Neural cell (in vitro differentiated cells): ENCODE measurements at regions not wholly inside any gene's neighbourhood (a gene's known extent, or its start where the extent isn't known, plus 50 kb on each side); places are given as distances from the start of the nearest gene placed in this dataset.

Experiments
- H2AFZ ChIP-seq: fragments of 200-600, 300-800 bp; sonication (generic), shearing (Covaris generic); 2 replicates; pipeline ENCODE4 v1.6.0; 2014; ENCODE audit warnings: low read depth, mild to moderate bottlenecking, antibody characterized with exemption, low read length, moderate library complexity
- H3F3A ChIP-seq: fragments of 200-600 bp; shearing (Covaris generic); 2 replicates; pipeline ENCODE4 v1.6.1; 2016; ENCODE audit warnings: mild to moderate bottlenecking, moderate library complexity, mixed read lengths, antibody characterized with exemption, low read length; ENCODE audit not compliant: insufficient read depth, poor library complexity, severe bottlenecking
- H3K27ac ChIP-seq: fragments of 200-600, 300-800 bp; sonication (generic), shearing (Covaris generic); 2 replicates; pipeline ENCODE4 v1.5.1; 2014; ENCODE audit warnings: mild to moderate bottlenecking, low read length, moderate library complexity
- H3K27me3 ChIP-seq: fragments of 300-800, 200-600 bp; sonication (generic), shearing (Covaris generic); 2 replicates; pipeline ENCODE4 v1.6.0; 2014; ENCODE audit warnings: mild to moderate bottlenecking, low read depth, low read length, moderate library complexity; ENCODE audit not compliant: insufficient read depth
- H3K36me3 ChIP-seq: fragments of 300-800, 200-600 bp; sonication (generic), shearing (Covaris generic); 2 replicates; pipeline ENCODE4 v1.5.1; 2014; ENCODE audit warnings: mild to moderate bottlenecking, antibody characterized with exemption, low read length, moderate library complexity; ENCODE audit not compliant: insufficient read depth
- H3K4me2 ChIP-seq: fragments of 300-800, 200-600 bp; sonication (generic), shearing (Covaris generic); 2 replicates; pipeline ENCODE4 v1.6.0; 2014; ENCODE audit warnings: mild to moderate bottlenecking, low read length
- H3K4me3 ChIP-seq: fragments of 300-800, 200-600 bp; sonication (generic), shearing (Covaris generic); 2 replicates; pipeline ENCODE4 v1.5.1; 2014; ENCODE audit warnings: mild to moderate bottlenecking, low read length, moderate library complexity
- H3K79me2 ChIP-seq: fragments of 200-600 bp; shearing (Covaris generic); replicated peaks from 2 replicates; pipeline ENCODE4 v1.6.0; 2014; ENCODE audit warnings: mild to moderate bottlenecking, low read length, moderate library complexity; ENCODE audit not compliant: insufficient read depth
- H3K9ac ChIP-seq: fragments of 300-800, 200-600 bp; sonication (generic), shearing (Covaris generic); 2 replicates; pipeline ENCODE4 v1.6.1; 2016; ENCODE audit warnings: mild to moderate bottlenecking, low read length, mixed read lengths
- H3K9me2 ChIP-seq: fragments of 200-600 bp; shearing (Covaris generic); 2 replicates; pipeline ENCODE4 v1.6.1; 2016; ENCODE audit warnings: mild to moderate bottlenecking, low read length, mixed read lengths; ENCODE audit not compliant: insufficient read depth
- H3K9me3 ChIP-seq: fragments of 200-600, 300-800 bp; sonication (generic), shearing (Covaris generic); 2 replicates; pipeline ENCODE4 v1.6.1; 2016; ENCODE audit warnings: mild to moderate bottlenecking, mixed run types, low read length, moderate library complexity, mixed read lengths
- H4K20me1 ChIP-seq: fragments of 200-600 bp; shearing (Covaris generic); 2 replicates; pipeline ENCODE4 v1.6.1; 2016; ENCODE audit warnings: mild to moderate bottlenecking, mixed run types; ENCODE audit not compliant: insufficient read depth
- CTCF ChIP-seq: fragments of 450-650 bp; IDR thresholded peaks from 2 replicates; pipeline ENCODE4 v1.5.1; 2014; ENCODE audit warnings: antibody characterized with exemption, mild to moderate bottlenecking, moderate library complexity; ENCODE audit not compliant: poor library complexity, severe bottlenecking
- EP300 ChIP-seq: fragments of 450-650 bp; conservative IDR thresholded peaks from 2 replicates; pipeline ENCODE4 v1.6.1; 2014; ENCODE audit warnings: antibody characterized with exemption, mild to moderate bottlenecking, moderate library complexity; ENCODE audit not compliant: poor library complexity, severe bottlenecking
- EZH2 ChIP-seq: fragments of 200-600, 300-800 bp; shearing (Covaris generic), sonication (generic); IDR thresholded peaks from 2 replicates; pipeline ENCODE4 v1.6.1; 2014; ENCODE audit warnings: antibody characterized with exemption, low read length, borderline replicate concordance, mild to moderate bottlenecking; ENCODE audit not compliant: insufficient read depth, poor library complexity, severe bottlenecking
- MXI1 ChIP-seq: fragments of 450-650 bp; conservative IDR thresholded peaks from 2 replicates; pipeline ENCODE4 v1.6.1; 2014; ENCODE audit warnings: antibody characterized with exemption, mild to moderate bottlenecking; ENCODE audit not compliant: poor library complexity, severe bottlenecking
- POLR2AphosphoS5 ChIP-seq: IDR thresholded peaks from 2 replicates; pipeline ENCODE4 v1.6.1; 2012
- RAD21 ChIP-seq: fragments of 450-650 bp; conservative IDR thresholded peaks from 2 replicates; pipeline ENCODE4 v1.6.1; 2014; ENCODE audit warnings: antibody characterized with exemption, mild to moderate bottlenecking, moderate library complexity
- REST ChIP-seq: IDR thresholded peaks from 2 replicates; pipeline ENCODE4 v1.6.1; 2012; ENCODE audit warnings: borderline replicate concordance
- SMC3 ChIP-seq: fragments of 450-650 bp; conservative IDR thresholded peaks from 2 replicates; pipeline ENCODE4 v1.6.1; 2014; ENCODE audit warnings: antibody characterized with exemption, mild to moderate bottlenecking, moderate library complexity; ENCODE audit not compliant: poor library complexity
- TAF1 ChIP-seq: IDR thresholded peaks from 2 replicates; pipeline ENCODE4 v1.6.1; 2012; ENCODE audit warnings: low read depth

GRCh38 chr2:237150186-237150585 is 64.5 kb downstream of the COPS8 start:
- no peak overlapping the region for H3K9ac ChIP-seq
- no peaks in the 10 kb centered on the region for H4K20me1 ChIP-seq
- H3K27me3 ChIP-seq, result no peaks in the 10 kb centered on the region
- TF ChIP-seq CTCF, result no peak
- no peak for TF ChIP-seq REST
- no peak for TF ChIP-seq RAD21
- no peak for TF ChIP-seq POLR2AphosphoS5
- TF ChIP-seq MXI1, result no peak
- no peak for TF ChIP-seq SMC3
- TF ChIP-seq TAF1, result no peak
- no peak for TF ChIP-seq EP300
- no peak for TF ChIP-seq EZH2
- H2AFZ ChIP-seq, result no peak overlapping the region
- no peaks in the 10 kb centered on the region for H3K36me3 ChIP-seq
- peaks cover 6% of the 10 kb centered on the region for H3K9me3 ChIP-seq
- no peak overlapping the region for H3K27ac ChIP-seq
- H3F3A ChIP-seq, result no peaks in the 10 kb centered on the region
- H3K4me2 ChIP-seq, result no peak overlapping the region
- no peaks in the 10 kb centered on the region for H3K9me2 ChIP-seq
- H3K79me2 ChIP-seq, result no peaks in the 10 kb centered on the region
- no peak overlapping the region for H3K4me3 ChIP-seq

- Histone ChIP-seq H3K79me2 (no peaks in the 10 kb centered on the region), H2AFZ (no peak overlapping the region), H3K9ac (no peak overlapping the region), H3K4me2 (no peak overlapping the region), H4K20me1 (no peaks in the 10 kb centered on the region), H3F3A (no peaks in the 10 kb centered on the region), H3K4me3 (no peak overlapping the region), H3K9me2 (no peaks in the 10 kb centered on the region), H3K36me3 (no peaks in the 10 kb centered on the region), H3K27ac (no peak overlapping the region), H3K9me3 (peaks cover 6% of the 10 kb centered on the region), H3K27me3 (no peaks in the 10 kb centered on the region)
- no peak for TF ChIP-seq RAD21
- TF ChIP-seq REST, result no peak
- no peak for TF ChIP-seq MXI1
- no peak for TF ChIP-seq EP300
- no peak for TF ChIP-seq SMC3
- TF ChIP-seq CTCF, result no peak
- TF ChIP-seq TAF1, result no peak
- no peak for TF ChIP-seq EZH2
- TF ChIP-seq POLR2AphosphoS5, result no peak
Observed at GRCh38 chr2:237150831-237151375, 65.2 kb downstream of the COPS8 start.
